DOHH2 (cell line): ENCODE measurements at regions not wholly inside any gene's neighbourhood (a gene's known extent, or its start where the extent isn't known, plus 50 kb on each side); places are given as distances from the start of the nearest gene placed in this dataset.

Source experiments
- EZH2phosphoT487 ChIP-seq: fragments of 200-600 bp; sonication (generic); IDR thresholded peaks from 2 replicates; pipeline ENCODE4 v1.6.1; 2017; ENCODE audit warnings: borderline replicate concordance, mild to moderate bottlenecking, antibody characterized with exemption, low read length, moderate library complexity, mixed read lengths
- TF ChIP-seq, protein P1 (sequence below): fragments of 200-600 bp; sonication (generic); IDR thresholded peaks from one replicate; pipeline ENCODE4 v1.5.1; 2014; ENCODE audit warnings: antibody characterized with exemption, mild to moderate bottlenecking, low read depth, low read length; ENCODE audit not compliant: poor library complexity, severe bottlenecking

- TF ChIP-seq, protein P1, sequence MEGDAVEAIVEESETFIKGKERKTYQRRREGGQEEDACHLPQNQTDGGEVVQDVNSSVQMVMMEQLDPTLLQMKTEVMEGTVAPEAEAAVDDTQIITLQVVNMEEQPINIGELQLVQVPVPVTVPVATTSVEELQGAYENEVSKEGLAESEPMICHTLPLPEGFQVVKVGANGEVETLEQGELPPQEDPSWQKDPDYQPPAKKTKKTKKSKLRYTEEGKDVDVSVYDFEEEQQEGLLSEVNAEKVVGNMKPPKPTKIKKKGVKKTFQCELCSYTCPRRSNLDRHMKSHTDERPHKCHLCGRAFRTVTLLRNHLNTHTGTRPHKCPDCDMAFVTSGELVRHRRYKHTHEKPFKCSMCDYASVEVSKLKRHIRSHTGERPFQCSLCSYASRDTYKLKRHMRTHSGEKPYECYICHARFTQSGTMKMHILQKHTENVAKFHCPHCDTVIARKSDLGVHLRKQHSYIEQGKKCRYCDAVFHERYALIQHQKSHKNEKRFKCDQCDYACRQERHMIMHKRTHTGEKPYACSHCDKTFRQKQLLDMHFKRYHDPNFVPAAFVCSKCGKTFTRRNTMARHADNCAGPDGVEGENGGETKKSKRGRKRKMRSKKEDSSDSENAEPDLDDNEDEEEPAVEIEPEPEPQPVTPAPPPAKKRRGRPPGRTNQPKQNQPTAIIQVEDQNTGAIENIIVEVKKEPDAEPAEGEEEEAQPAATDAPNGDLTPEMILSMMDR: no peak
- TF ChIP-seq EZH2phosphoT487: no peak
Measured at GRCh38 chr10:1860351-1860750, 123.0 kb upstream of the ADARB2 start.
